ENCODE measurements at regions not wholly inside any gene's neighbourhood (a gene's known extent, or its start where the extent isn't known, plus 50 kb on each side); places are given as distances from the start of the nearest gene placed in this dataset.

DNA sequence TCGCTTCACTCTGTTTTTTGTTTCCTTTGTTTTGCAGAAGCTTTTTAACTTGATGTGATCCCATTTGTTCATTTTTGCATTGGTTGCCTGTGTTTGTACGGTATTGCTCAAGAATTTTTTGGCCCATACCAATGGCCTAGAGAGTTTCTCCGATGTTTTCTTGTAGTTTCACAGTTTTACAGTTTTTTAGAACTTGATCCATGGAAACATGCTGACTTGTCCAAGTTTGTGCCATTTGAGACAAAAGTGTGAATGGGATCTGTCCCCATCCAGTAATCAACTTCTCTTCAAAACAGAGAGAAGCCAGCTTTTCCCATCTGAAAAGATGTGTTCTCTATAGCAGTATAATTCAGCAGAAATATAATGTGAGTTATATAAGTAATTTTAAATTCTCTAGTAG lies 266.5 kb upstream of the LRTM1 start:
- Histone ChIP-seq H3K27me3 (no peaks in the 10 kb centered on the region), H3K4me3 (no peak overlapping the region), H3K36me3 (no peaks in the 10 kb centered on the region), H3K4me1 (no peaks in the 10 kb centered on the region), H3K27ac (no peak overlapping the region), H3K9me3 (no peaks in the 10 kb centered on the region)
- no peak for DNase-seq
- intact Hi-C loops (cut with DNase I; ENCODE audit: low total_unique reads) = no loop called here
- TF ChIP-seq CTCF (IDR thresholded peaks at IDR 0.05) = no peak

DNA sequence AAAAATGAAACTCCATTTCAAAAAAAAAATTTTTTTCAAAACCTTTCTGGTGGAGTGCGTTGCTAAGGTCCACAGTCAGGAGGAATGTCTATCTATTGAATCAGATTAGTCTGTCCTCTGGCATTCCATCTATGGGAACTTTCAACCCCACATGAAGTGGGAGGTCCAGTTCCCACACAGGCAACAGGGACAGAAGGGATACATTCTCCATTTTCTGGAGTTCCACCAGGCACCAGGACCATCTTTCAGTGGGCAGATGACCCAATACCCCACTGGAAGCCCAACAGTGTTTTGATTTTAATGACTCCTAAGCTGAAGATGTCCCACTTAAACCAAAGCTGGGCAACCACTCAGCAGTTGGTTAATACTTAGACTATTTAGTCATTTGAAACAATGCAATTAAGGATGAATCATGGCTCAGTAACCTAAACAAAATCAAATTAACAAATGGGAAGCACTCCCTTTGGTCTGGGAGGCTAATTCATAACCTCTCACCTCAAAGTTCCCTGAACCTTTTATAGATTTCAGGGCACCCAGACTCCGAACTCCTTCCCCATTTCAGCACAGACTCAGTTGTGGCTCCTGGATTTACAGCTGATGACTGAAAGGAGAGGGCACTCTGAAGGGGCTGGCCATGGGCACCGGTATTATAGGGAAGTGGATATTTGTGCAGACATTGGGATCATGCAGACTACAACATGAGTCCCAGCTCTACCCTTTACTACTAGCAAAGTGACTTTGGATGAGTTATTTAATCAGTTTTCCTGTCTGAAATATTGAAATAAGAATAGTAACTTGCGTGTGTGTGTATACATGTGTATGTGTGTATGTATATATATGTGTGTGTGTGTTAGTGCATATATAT lies 264.3 kb upstream of the LRTM1 start:
- H3K27ac ChIP-seq = no peak overlapping the region
- no peaks in the 10 kb centered on the region for H3K27me3 ChIP-seq
- DNase-seq = no peak
- peaks cover 0 to 2% (median 0%) of the 10 kb centered on the region in 3 donors for H3K9me3 ChIP-seq
- H3K4me3 ChIP-seq = no peak overlapping the region
- no peak for TF ChIP-seq CTCF (IDR thresholded peaks at IDR 0.05)
- H3K36me3 ChIP-seq = no peaks in the 10 kb centered on the region
- intact Hi-C loops (cut with DNase I; ENCODE audit: low total_unique reads) = no loop called here
- no peaks in the 10 kb centered on the region for H3K4me1 ChIP-seq

DNA sequence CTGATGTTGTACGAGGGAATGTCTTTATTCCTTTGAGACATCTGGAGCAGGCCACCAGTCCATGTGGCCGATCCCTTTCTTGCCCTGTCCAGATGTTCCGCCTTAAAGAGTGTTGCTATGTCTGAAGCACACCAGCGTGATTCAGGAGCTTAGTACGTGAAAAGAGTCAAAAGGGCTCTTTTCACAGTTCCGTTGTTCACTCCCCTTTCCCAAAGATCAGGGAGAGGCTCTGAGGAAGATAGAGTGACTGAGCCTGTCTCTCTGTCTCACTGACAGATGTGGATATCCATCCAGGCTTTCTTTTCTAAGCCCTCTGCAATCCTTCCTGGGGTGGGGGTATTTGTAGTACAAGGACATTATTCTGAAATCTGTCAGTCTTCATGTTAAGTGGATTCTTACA lies 262.5 kb upstream of the LRTM1 start:
- no peaks in the 10 kb centered on the region for H3K4me1 ChIP-seq
- peaks cover 0 to 2% (median 0%) of the 10 kb centered on the region in 3 donors for H3K9me3 ChIP-seq
- no peak for DNase-seq
- H3K36me3 ChIP-seq = no peaks in the 10 kb centered on the region
- no peak for TF ChIP-seq CTCF (IDR thresholded peaks at IDR 0.05)
- no peak overlapping the region for H3K4me3 ChIP-seq
- H3K27me3 ChIP-seq = no peaks in the 10 kb centered on the region
- intact Hi-C loops (cut with DNase I; ENCODE audit: low total_unique reads) = no loop called here
- no peak overlapping the region for H3K27ac ChIP-seq

- intact Hi-C loops (cut with DNase I; ENCODE audit: low total_unique reads) = no loop called here
- no peak for TF ChIP-seq CTCF (IDR thresholded peaks at IDR 0.05)
- H3K36me3 ChIP-seq = no peaks in the 10 kb centered on the region
- no peaks in the 10 kb centered on the region for H3K27me3 ChIP-seq
- H3K27ac ChIP-seq = no peak overlapping the region
- no peak overlapping the region for H3K4me3 ChIP-seq
- no peaks in the 10 kb centered on the region for H3K4me1 ChIP-seq
- DNase-seq = no peak
- H3K9me3 ChIP-seq = peaks cover 0 to 2% (median 0%) of the 10 kb centered on the region in 3 donors
Measured at GRCh38 chr3:55189359-55189801, 261.5 kb upstream of the LRTM1 start.

DNA sequence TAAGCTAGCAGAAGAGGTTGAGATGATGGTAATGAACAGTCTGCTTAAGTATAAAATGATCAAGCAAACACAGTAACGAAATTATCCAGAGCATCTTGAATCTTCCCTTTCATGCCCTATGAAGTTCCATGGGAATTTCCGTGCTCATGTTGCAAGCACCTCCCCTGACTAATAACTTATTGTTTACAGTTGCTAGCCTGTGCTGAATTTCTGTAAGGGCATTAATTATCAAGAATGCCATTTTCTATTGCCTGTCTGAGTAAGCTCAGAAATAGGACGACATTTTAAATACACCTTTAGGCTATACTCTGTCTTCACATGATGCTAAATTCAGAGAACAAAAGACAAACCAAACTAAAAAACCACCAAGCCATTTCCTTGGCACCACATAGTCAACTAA lies 257.5 kb upstream of the LRTM1 start:
- Histone ChIP-seq H3K4me3 (no peak overlapping the region), H3K9me3 (peaks cover 0 to 2% (median 0%) of the 10 kb centered on the region in 3 donors), H3K27me3 (no peaks in the 10 kb centered on the region), H3K27ac (no peak overlapping the region), H3K4me1 (no peaks in the 10 kb centered on the region), H3K36me3 (no peaks in the 10 kb centered on the region)
- intact Hi-C loops (cut with DNase I; ENCODE audit: low total_unique reads) = no loop called here
- DNase-seq = no peak
- TF ChIP-seq CTCF (IDR thresholded peaks at IDR 0.05) = no peak
